ENCODE measurements at regions not wholly inside any gene's neighbourhood (a gene's known extent, or its start where the extent isn't known, plus 50 kb on each side); places are given as distances from the start of the nearest gene placed in this dataset.

GRCh38 chr3:147007736-147008245, 398.6 kb downstream of the ZIC4 start:
- DNase-seq = no peak

GRCh38 chr3:147002721-147003120, 397.6 kb upstream of the PLSCR5 start:
- DNase-seq = no peak

- DNase-seq = no peak
Measured at GRCh38 chr3:147000274-147000673, 395.1 kb upstream of the PLSCR5 start.

- no peak for DNase-seq
Measured at GRCh38 chr3:146991907-146992306, 386.8 kb upstream of the PLSCR5 start.

- DNase-seq = no peak
Measured at GRCh38 chr3:146975476-146975875, 370.3 kb upstream of the PLSCR5 start.

GRCh38 chr3:146975032-146975431, 369.9 kb upstream of the PLSCR5 start:
- no peak for DNase-seq

GRCh38 chr3:146974001-146974400, 368.9 kb upstream of the PLSCR5 start:
- no peak for DNase-seq

- DNase-seq = no peak
Measured at GRCh38 chr3:146972726-146973125, 367.6 kb upstream of the PLSCR5 start.

- no peak for DNase-seq
Measured at GRCh38 chr3:146970236-146970635, 365.1 kb upstream of the PLSCR5 start.

- no peak for DNase-seq
Measured at GRCh38 chr3:146969356-146969755, 364.2 kb upstream of the PLSCR5 start.

- no peak for DNase-seq
Measured at GRCh38 chr3:146968204-146968651, 363.1 kb upstream of the PLSCR5 start.

- no peak for DNase-seq
Measured at GRCh38 chr3:146967783-146968182, 362.6 kb upstream of the PLSCR5 start.

GRCh38 chr3:146966124-146966523, 361.0 kb upstream of the PLSCR5 start:
- DNase-seq = no peak

- peak; percentile 79 for DNase-seq
Measured at GRCh38 chr3:146953511-146953981, 348.4 kb upstream of the PLSCR5 start.

- DNase-seq = no peak
Measured at GRCh38 chr3:146948985-146949384, 343.8 kb upstream of the PLSCR5 start.

GRCh38 chr3:146948186-146948585, 343.0 kb upstream of the PLSCR5 start:
- no peak for DNase-seq

- DNase-seq = no peak
Measured at GRCh38 chr3:146929696-146930095, 324.6 kb upstream of the PLSCR5 start.

GRCh38 chr3:146928421-146929059, 323.4 kb upstream of the PLSCR5 start:
- no peak for DNase-seq

- DNase-seq = no peak
Measured at GRCh38 chr3:146921693-146922092, 316.5 kb upstream of the PLSCR5 start.

GRCh38 chr3:146914409-146914808, 309.3 kb upstream of the PLSCR5 start:
- DNase-seq = no peak

- DNase-seq = no peak
Measured at GRCh38 chr3:146912241-146913015, 307.3 kb upstream of the PLSCR5 start.

- DNase-seq = no peak
Measured at GRCh38 chr3:146903927-146904326, 298.8 kb upstream of the PLSCR5 start.

GRCh38 chr3:146899171-146899570, 294.0 kb upstream of the PLSCR5 start:
- DNase-seq = no peak

- no peak for DNase-seq
Measured at GRCh38 chr3:146896711-146897110, 291.6 kb upstream of the PLSCR5 start.

Measured in left hindlimb (tissue), 1 donor.